GM12865 (cell line): ENCODE measurements at regions not wholly inside any gene's neighbourhood (a gene's known extent, or its start where the extent isn't known, plus 50 kb on each side); places are given as distances from the start of the nearest gene placed in this dataset.

ENCODE experiments used
- DNase-seq: peaks from one replicate; pipeline ENCODE4 v3.0.0; 2010; ENCODE audit warnings: low read depth
- H3K4me3 ChIP-seq: 2 replicates; pipeline ENCODE4 v1.5.1; 2011; ENCODE audit warnings: mild to moderate bottlenecking, low read depth, low read length, control low read depth
- CTCF ChIP-seq: IDR thresholded peaks from 2 replicates; pipeline ENCODE4 v1.5.1; 2011; ENCODE audit warnings: low read length, control low read depth, low read depth, inconsistent platforms; ENCODE audit not compliant: insufficient read depth; ENCODE audit errors: missing control alignments

GRCh38 chr1:82507011-82507410 lies 706.3 kb downstream of the ADGRL2 start:
- TF ChIP-seq CTCF: no peak
- no peak overlapping the region for H3K4me3 ChIP-seq
- no peak for DNase-seq

DNA sequence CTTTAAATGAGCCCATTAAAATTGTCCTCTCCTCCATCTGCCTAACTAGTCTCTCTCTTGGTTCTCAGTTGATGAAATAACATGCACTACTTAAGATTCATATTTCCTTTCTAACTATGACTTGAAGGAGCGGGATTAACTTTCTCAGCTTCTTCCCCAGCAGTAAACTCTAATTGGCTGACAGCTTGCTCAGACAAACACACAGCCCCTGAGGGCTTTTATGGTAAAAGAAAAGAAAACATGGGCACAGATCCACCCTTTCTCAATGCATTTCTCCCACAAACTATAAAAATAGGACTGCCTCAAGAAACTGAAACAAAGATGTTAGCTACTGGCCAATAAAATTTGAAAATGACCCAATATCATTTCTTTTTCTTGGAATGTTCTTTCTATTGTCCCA lies 703.1 kb downstream of the ADGRL2 start:
- TF ChIP-seq CTCF: no peak
- H3K4me3 ChIP-seq: no peak overlapping the region
- no peak for DNase-seq

DNA sequence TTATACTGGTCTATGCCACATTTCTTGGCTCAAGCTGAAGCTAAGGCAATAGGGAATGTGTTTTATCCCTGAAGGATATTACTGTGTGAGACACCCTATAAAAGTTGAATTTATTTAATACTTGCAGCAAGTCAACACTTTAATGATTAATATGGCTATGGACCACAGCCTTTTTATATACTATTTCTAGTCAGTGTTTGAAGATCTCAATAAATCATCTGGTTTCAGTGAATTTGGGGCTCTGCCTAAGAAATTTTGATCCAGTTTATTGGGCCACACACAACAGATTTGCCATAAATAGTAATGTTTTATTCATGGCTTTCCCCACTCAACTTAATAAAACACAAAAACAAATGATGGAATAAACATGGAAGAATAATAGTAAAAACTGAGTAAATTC lies 698.3 kb downstream of the ADGRL2 start:
- no peak for TF ChIP-seq CTCF
- no peak for DNase-seq
- H3K4me3 ChIP-seq: no peak overlapping the region

- H3K4me3 ChIP-seq: no peak overlapping the region
- DNase-seq: no peak
- TF ChIP-seq CTCF: no peak
Observed at GRCh38 chr1:82494117-82494516, 693.4 kb downstream of the ADGRL2 start.

DNA sequence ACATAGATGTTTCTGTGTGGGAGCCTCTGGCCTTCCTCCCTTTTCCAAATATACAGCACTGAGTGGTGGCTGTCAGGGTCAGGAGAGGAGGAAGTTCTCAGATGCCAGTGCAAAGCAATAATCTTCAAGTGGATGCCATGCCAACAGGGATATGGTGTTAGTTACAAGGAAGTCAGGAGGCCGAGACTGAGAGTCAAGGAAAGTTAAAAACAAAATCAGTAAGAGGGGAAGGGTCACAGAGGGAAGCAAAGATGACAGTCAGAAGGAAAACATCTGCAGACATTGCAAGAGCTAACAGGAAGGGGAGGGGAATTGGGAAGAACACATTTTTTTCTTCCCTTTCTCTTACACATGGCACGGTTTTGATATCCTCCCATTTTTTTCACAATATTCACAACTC lies 691.4 kb downstream of the ADGRL2 start:
- no peak overlapping the region for H3K4me3 ChIP-seq
- DNase-seq: no peak
- no peak for TF ChIP-seq CTCF

DNA sequence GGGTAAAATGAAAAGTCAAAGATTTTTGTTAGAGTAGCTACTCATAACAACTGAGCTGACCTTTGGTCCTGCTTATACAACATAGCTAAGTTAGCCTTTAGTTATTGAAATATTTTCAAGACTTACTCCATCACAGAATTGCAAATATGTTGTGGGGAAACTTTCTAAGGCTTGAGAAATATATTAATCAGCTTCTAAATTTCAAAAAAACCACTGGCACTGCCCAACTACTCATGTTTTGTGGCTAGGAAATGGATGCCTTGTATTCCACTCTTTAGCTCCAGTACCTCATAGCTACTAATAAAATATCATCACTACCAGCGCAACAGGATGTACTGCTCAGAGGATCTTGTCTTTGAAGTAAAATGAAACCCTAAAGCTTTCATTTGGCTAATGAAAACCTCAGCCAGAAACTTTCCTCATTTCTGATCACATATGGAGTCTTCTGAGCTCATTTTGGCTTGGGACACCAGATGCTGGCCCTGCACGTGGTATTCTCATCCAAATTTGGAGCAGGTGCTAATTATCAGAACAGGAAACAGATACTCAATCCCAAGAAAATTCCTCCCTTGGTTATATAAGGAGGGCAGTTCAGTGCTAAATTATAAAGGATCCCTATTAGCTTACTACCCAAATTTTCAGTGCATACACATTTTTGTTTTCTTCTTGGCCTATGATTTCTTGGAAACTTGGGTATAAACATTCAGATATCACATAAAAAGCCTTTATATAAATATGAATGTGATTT lies 690.7 kb downstream of the ADGRL2 start:
- TF ChIP-seq CTCF: no peak
- H3K4me3 ChIP-seq: no peak overlapping the region
- DNase-seq: no peak

DNA sequence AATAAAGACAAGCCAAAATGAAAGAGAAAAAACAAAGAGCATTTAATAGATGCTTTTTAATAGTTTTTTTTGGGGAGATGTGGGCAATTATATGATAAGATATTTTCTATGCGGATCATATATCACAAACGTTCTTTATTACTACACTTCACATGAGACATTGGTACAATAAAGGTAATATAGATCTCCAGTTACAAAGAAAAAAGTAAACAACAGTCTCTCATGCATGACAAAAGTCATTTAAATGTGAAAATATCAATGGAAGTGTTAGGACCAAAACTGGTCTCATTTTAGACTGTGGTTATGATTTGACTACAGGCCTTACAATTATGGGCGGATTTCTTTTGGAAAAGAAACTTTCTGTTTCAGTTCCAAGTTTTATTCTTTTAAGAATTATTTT lies 687.0 kb downstream of the ADGRL2 start:
- no peak overlapping the region for H3K4me3 ChIP-seq
- no peak for DNase-seq
- no peak for TF ChIP-seq CTCF
